HG03280 (cell line): ENCODE measurements at regions not wholly inside any gene's neighbourhood (a gene's known extent, or its start where the extent isn't known, plus 50 kb on each side); places are given as distances from the start of the nearest gene placed in this dataset.

Source experiments
- ATAC-seq: cut with Tn5 transposase; IDR thresholded peaks from one replicate; pipeline ENCODE4 v1.9.1; 2021; ENCODE audit warnings: mild to moderate bottlenecking, moderate library complexity; ENCODE audit not compliant: unreplicated experiment

DNA sequence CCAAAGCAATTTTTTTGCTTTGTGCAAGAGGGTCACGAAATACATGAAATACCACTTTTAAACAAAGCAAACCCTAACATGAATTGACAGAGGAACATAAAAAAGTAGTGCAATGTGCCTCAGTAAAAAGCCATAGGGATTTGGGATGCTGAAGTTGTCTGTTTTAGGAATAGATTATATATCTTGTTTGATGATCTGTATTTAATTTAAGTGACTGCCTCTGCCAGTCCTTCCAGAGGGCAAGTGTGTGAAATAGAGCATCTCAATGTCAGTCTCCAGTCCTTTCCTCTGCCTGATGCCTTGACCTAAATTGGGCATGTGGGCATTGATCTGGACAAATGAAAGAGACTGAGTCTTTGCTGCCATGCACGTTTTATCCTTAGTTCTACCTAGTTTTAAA, 222.8 kb downstream of the PTPRC start:
- no peak for ATAC-seq

DNA sequence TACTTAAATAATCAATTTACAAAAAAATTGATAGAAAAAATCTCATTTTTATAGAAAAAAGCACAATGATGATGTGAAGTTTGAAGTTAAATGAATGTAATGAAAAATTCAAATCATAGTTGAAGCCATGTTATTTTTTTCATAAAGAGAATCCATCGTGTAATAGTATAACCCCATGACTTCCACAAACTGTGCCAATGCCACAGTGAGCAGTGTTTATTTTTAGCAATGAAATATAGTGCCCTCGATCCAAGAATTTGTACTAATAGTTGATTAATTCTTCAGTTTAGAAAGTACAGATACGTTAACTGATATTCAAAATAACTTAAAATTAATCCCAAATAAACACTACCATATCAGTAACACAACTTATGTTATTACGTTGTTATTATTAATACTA, 225.9 kb downstream of the PTPRC start:
- ATAC-seq, result no peak

DNA sequence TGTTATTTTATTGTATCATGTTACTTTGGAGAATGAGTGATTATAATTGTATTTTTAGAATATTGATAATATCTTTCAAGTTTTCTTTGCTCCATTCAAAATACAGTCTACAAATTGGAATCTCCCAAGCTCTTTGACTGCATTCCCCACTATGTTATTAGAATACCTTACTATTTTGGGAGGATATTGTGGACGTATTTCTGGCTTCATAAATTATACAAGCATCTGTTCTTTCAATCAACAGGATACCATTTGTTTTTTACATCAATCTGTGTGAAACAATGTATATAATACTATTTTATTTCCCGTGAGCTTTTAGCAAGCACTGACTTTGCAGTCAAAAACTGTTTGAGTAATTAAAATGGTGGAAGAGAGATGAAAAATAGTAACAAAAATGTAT, 226.5 kb downstream of the PTPRC start:
- no peak for ATAC-seq

DNA sequence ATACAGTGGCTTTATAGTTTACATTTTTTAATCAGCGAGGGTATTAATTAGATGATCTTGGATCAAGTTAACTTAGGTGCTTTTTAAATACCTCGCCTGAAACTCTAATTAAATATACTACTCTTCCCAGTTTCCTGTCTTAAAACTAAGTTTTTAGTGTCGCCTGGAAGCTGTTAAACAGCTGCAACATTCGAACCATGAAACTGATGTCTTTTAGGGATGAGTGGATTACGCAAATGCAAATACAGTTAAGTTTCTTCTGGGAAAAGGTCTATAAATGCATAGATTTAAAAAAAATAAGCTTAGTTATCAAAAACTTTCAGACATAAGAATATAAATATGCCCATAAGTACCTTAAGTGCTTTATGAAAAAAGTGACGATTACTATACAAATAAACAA, 228.3 kb downstream of the PTPRC start:
- no peak for ATAC-seq

DNA sequence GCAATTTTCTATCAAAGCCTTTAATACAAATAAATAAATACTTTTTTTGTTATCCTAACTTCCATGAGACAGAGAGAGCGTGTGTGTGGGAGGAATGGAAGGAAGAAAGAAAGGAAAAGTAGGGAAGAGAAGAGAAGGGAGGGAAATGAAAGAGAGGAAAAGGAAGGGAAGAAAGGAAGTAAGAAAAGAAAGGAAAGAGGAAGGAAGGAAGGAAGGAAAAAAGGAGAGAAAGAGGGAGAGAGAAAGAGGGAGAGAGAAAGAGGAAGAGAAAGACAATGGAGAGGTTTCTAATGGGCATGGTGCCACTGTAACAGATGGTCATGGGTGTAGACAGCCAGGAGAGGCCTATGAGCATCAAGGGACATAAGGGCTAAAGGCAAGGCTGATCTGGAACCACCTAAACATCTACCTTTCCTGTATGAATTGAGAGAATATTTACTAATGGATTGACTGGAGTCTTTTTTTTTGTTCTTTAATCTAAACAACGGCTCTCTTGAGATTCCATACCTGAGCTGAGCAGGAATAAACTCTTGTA, 234.9 kb downstream of the PTPRC start:
- ATAC-seq, result no peak

DNA sequence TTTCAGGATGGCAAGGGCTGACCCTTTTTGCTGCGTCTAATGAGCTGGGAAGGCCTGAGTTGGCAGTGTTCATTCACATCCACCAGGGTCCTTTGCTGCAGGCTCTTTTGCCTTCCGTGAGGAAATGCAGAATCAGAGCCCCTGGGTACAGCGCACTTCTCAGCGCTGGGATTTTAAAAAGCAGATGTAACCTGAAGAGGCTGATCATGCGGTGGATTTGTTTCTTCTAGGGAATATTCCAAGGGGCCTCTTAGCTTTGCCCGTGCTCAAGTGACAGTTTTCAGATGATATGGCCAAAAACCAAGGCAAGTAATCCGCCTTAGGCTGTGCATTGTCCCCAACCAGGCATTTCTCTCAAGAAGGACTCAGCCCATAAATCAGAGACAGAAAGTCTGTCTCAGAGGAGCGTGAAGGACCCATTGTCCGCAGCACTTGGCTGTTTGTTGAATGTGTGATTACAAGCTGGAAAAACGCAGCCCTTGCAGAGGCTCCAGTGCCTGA, 237.6 kb downstream of the PTPRC start:
- no peak for ATAC-seq

DNA sequence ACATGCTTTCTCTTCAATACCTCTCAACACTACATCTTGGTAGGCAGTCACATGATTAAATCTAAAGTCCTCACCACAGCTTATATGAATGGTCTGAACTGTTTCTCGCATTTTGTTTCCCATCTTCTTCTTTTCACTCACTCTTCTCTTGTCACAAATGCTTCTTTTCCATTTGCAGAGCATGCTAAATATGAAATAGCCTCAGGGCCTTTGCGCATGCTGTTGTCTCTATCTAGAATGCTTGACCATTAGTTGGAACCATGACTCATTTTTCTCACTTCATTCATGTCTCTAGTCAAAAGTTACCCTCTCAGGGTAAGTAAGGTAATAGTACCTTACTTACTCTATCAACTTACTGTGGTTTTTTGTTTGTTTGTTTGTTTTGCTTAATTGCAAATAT, 239.7 kb downstream of the PTPRC start:
- ATAC-seq, result no peak

DNA sequence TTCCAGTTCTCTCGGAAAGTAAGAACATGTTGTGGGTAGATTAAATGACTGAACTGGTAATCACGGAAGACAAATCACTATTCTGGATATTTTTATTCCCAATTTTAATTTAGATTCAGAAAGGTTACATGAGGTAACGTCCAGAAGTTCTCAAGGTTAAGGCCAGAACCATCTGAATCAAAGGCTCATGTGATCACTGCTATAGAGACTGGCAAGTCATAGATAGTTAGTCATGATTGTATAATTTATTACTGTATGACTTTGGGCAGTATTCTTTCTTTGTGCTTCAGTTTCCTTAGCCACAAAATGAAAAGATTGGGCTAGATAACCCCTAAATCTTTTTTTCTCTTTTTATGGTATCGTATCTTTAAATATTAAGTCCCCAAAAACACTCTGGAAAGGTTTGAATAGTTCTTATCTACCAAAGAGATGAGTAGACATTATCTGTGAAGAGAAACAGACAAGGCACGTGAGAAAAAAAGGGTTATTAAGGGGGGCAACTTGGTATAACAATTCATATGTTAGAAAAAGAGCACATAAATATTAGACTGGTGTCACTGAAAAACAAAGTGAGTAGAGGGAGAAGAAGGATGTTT, 241.0 kb downstream of the PTPRC start:
- ATAC-seq, result no peak

DNA sequence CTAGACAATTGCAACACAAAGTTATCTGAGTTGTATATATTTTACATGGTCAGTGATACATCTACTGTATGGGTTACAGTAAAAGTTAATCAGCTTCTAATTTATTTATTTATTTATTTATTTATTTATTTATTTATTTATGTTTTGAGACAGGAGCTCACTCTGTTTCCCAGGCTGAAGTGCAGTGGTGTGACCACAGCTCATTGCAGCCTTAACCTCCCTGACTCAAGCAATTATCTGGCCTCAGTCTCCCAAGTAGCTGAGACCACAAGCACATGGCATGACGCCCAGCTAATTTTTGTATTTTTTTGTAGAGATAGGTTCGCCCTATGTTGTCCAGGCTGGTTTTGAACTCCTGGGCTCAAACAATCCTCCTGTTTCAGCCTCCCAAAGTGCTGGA, 241.6 kb downstream of the PTPRC start:
- ATAC-seq, result no peak

DNA sequence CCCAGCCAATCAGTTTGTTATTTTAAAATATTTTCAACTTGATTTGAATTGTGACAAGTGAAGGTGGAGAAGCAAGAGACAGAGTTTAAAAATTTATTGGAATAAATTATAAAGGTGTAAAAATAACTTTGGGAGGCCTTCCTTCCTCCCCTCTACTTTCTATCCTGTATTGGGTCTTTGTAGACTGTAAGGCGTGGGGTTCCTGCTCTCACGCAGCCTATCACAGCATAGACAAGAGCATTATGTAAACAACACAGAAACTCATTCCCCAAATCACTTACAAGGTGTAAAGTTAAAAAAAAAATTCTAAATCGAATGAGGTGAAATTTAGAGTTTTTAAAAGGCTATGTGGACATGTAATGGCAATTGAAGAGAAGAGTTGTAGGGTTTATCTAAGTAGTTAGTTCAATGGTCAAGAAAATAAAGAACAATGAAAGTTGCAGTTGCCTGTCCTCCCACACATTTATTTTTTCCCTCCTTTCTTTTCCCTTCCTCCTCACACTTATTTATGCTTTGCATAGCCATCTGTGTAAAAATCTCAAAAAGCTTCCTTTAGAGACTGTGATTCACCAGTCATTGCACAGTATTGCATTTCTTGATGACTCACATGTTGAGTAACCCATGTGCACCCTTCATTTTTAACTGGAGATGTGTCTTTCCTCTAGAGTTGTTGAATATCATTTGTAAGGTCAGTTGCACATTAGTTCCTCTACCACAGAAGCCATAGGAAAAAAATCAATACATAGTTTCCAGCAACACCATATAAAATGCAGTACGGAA, 242.2 kb downstream of the PTPRC start:
- ATAC-seq, result no peak

DNA sequence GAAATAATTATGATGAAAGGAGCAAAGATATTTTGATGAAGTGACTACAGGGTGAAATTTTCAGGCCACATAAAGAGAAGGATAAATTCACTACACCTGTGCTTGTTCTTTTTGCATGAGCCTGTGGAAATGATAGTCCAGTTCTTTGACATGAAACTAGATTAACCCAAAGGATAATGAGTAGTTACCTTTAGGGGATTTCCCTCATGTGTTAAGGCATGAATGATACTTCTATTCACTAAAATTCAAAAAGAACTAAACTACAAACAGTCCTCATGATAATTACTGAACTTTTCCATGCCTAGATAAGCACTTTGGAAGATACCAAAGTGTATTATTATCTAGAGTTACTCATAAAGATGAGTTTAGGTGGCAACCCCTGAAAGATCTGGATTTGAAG, 244.3 kb downstream of the PTPRC start:
- ATAC-seq, result no peak

DNA sequence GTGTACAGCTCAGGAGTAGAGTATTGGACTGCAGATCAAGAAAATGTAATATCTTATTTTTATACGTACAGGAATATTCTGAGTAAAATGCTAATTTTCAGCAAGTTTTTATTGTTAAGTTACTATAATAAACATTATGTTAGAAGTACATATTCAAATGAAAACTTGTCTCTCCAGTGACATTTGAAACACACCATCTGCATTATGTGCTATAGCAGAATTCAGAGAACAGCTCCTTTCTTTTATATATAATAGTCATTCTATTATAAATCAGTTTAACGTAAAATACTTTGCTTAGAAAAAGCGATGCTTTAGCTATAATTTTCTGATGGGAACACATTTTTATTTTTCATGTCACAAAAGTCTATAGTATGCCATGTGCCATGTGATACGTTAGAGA, 249.0 kb downstream of the PTPRC start:
- no peak for ATAC-seq

DNA sequence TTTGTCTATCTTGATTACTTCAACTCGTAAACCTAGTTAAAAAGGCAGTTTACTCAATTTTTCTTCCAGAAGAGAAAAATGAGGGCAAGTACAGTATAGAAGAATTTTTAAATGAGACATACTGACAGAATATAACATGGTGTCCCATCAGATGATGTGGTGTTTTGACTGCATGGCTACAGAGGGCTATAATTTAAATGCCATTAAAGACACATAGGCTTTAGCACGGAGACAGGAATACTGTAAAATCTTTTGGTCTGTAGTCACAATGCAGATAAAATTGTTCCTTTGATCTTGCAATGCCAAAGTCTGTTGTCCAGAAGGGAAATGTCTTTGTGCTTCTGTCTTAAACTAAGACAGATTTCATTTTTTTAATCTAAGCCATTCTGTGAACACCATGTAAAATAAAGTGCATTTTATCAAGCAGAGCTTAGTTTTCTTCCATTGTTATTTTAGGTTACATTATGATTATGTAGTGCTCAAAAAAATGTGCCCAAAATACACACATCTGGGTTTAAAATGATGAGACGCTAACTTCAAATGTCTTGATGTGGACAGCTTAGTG, 249.6 kb downstream of the PTPRC start:
- no peak for ATAC-seq

DNA sequence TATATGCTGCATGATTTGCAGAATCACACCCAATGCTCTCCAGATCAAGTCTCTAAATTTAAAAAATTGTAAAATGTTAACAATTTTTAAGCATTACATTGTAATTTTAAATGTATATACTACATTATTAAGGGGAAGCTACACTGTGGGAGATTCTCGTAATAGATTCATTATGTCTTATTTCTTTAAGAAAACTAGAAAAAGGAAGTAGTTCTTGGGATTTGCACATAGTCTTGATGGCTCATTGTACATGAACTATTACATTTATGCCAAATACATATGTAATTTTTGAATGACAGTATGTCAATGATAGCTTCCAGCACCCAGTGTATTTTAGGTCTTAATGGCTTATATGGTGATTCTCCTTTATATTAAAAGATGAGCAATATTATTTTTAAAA, 250.3 kb downstream of the PTPRC start:
- ATAC-seq, result no peak

DNA sequence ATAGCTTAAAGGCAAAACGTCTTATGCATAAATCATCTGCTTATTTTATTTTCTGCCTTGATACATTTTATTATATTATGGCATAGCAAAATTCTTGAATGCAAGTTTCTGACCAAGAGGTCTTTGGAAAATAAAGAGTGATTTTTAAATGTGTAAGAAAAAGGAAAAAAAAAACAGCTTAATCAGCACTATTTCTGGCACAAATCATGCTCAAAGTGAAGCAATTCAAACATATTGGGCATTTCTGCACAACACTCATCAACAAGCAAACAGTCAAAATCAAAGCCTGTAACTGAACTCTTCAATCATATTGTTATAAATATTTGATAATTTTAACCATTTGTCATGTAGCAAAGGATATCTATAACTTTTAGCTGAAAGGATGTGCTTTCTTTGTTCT, 250.9 kb downstream of the PTPRC start:
- ATAC-seq, result no peak

DNA sequence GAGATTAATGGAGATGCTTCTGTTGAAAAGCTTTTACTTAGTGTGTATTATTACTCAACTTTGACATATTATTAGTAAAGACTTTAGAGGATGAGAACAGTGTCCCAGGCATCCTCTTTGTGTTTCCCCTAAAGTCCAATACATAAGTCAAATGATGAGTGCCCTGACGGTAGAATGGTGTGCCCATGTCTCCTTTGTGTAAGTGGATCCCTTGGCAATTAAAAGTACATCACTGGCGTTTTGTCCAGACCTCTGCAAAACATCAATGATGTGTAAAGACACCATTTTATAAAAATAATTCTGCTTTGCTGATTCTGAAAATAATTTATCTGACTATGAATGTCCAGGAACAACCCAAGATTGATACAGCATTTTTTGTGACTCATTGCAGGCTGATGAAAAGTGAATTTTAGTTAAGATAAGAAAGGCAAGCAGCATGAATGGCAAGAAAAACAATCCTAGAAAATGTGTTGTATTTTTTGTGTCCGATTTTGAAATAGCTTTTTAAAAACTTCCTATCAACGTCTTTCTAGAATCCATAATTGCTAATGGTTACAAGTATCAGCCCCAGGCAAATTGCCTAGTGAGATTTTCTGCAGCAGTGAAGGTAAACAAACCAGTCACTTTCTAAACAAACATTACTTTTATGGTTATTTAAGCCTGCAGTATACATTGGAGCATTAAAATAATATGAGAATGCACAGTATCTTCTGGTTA, 251.5 kb downstream of the PTPRC start:
- no peak for ATAC-seq

DNA sequence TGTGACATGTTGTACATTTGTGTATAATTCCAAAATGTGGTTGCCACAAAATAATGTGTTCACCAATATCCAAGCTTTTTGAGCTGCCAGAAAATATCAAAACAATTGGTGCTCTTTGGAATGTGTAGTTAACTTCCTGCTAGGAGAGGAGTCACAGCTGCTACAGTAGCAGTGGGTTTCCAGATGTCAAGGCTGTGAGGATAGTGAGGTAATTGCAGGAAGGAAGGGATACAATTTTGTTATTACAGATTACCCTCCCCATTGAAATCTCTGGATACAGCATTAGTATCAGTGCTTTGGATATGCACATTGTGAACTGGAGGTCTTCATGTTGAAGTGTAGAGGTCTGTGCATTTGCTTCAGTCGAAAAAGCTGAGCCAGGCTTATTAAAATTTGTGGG, 253.2 kb downstream of the PTPRC start:
- no peak for ATAC-seq

DNA sequence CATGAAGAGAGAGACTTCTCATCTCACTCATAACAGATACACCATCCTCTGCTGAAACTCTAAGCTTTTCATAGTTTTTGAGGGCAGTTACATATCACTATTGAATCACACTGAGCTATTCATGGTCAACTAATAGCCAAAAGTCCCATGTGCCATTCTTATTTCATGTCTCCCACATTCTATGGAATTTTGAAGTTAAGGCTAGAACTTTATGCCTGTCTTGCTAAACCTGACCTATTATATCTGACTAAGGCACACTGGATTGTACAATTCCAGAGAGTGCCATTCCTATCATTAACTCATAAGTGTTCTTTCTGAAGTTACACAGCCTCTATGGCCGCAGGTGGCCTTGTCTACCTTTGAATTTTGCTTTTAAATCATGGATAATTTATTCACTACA, 254.3 kb downstream of the PTPRC start:
- no peak for ATAC-seq

DNA sequence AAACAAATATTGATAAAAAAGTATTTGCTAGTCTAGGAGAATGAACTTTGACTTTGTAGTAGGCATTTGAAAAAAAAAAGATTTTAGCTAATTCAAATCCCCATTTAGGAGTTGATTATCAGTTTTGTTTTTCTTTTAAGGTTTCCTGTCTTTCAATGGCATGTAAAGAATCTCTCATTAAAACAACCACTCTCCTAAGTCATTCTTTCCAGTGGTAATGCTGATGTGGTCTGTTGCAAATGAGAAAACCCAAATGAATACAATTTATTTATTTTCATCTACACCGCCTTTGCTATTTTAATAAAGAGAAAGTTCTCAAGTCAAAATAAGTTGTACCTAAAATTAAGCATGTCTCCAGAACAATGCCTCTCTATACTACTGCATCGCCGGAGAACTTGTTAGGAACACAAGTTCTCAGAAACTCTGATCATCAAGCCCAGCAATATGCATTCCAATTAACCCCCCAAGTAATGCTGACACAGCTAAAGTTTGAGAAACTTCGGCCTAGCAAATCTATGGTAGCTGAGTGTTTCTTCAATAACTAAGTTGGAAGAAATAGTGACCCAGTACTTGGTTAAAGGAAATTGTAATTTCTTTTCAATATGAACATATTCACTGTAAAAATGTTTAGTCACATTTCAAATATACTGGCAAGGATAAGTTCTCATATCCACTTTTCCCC, 255.1 kb downstream of the PTPRC start:
- ATAC-seq, result no peak

DNA sequence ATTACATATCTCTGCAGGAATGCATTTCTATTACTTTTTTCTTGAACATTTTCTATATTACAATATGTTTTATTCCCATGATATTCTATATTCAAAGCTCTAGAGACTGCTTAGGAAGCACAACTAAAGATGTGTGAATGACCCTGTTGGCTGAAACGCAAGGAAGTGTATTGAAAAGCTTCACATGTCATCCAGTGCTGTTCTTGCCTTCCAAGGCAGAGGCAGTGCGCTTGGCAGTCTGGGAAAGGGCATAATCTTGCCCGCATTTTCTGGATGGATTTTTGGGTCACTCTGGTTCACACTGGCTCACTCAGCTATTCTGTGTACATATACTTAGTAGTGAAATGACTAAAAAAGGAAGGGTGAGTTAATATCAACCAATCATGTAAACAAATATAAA, 262.4 kb downstream of the PTPRC start:
- no peak for ATAC-seq

DNA sequence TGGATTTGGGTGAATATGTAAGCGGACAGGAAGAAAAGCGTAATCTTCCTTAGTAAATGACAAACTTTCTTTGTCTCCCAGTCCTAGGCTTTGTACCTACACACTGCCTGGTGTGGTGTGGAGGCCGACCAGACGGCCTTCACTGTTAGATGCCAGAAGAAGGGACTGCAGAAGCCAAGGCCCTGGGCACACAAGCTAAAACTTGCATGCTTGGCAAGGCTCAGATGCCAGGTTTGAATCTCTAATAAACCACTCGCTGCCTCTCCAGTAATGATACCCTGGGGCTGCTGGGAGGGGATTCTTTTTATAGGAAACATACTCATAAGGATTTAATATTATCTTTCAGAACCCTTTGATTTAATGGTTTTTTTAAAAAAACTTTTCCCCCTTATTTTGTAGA, 263.8 kb downstream of the PTPRC start:
- ATAC-seq, result no peak
